ENCODE measurements at regions not wholly inside any gene's neighbourhood (a gene's known extent, or its start where the extent isn't known, plus 50 kb on each side); places are given as distances from the start of the nearest gene placed in this dataset.

GRCh38 chr1:220353229-220354012 is 81.2 kb upstream of the RAB3GAP2 start:
- Histone ChIP-seq H3K27me3 (ENCODE audit: control insufficient read depth, insufficient read depth, low read length) (no peaks in the 10 kb centered on the region), H3K4me3 (ENCODE audit: low read depth, low read length) (no peak overlapping the region), H3K36me3 (ENCODE audit: control insufficient read depth, insufficient read depth, low read length) (no peaks in the 10 kb centered on the region)
- TF ChIP-seq CTCF (IDR thresholded peaks at IDR 0.05; ENCODE audit: insufficient read depth, low read length, poor library complexity, severe bottlenecking) = no peak
- DNase-seq (ENCODE audit: low read depth) = no peak

GRCh38 chr1:220348211-220348610 is 76.0 kb upstream of the RAB3GAP2 start:
- TF ChIP-seq CTCF (IDR thresholded peaks at IDR 0.05; ENCODE audit: insufficient read depth, low read length, poor library complexity, severe bottlenecking) = no peak
- H3K4me3 ChIP-seq (ENCODE audit: low read depth, low read length) = no peak overlapping the region

GRCh38 chr1:220347654-220348175 is 75.5 kb upstream of the RAB3GAP2 start:
- no peak for DNase-seq (ENCODE audit: low read depth)
- Histone ChIP-seq H3K4me3 (ENCODE audit: low read depth, low read length) (no peak overlapping the region), H3K27me3 (ENCODE audit: control insufficient read depth, insufficient read depth, low read length) (peaks cover 2% of the 10 kb centered on the region), H3K36me3 (ENCODE audit: control insufficient read depth, insufficient read depth, low read length) (no peaks in the 10 kb centered on the region)
- TF ChIP-seq CTCF (IDR thresholded peaks at IDR 0.05; ENCODE audit: insufficient read depth, low read length, poor library complexity, severe bottlenecking) = no peak

More at GRCh38 chr1:220348211-220348610, 76.0 kb upstream of the RAB3GAP2 start:
- Histone ChIP-seq H3K27me3 (ENCODE audit: control insufficient read depth, insufficient read depth, low read length) (peaks cover 2% of the 10 kb centered on the region), H3K36me3 (ENCODE audit: control insufficient read depth, insufficient read depth, low read length) (no peaks in the 10 kb centered on the region)
- no peak for DNase-seq (ENCODE audit: low read depth)

- no peak for TF ChIP-seq CTCF (IDR thresholded peaks at IDR 0.05; ENCODE audit: insufficient read depth, low read length, poor library complexity, severe bottlenecking)
- Histone ChIP-seq H3K4me3 (ENCODE audit: low read depth, low read length) (no peak overlapping the region), H3K36me3 (ENCODE audit: control insufficient read depth, insufficient read depth, low read length) (no peaks in the 10 kb centered on the region), H3K27me3 (ENCODE audit: control insufficient read depth, insufficient read depth, low read length) (peaks cover 2% of the 10 kb centered on the region)
- no peak for DNase-seq (ENCODE audit: low read depth)
These were observed 72.5 kb upstream of the RAB3GAP2 start for GRCh38 chr1:220344745-220345144.

GRCh38 chr1:220342853-220343252 is 70.6 kb upstream of the RAB3GAP2 start:
- Histone ChIP-seq H3K4me3 (ENCODE audit: low read depth, low read length) (no peak overlapping the region), H3K27me3 (ENCODE audit: control insufficient read depth, insufficient read depth, low read length) (peaks cover 2% of the 10 kb centered on the region), H3K36me3 (ENCODE audit: control insufficient read depth, insufficient read depth, low read length) (no peaks in the 10 kb centered on the region)
- TF ChIP-seq CTCF (IDR thresholded peaks at IDR 0.05; ENCODE audit: insufficient read depth, low read length, poor library complexity, severe bottlenecking) = no peak
- DNase-seq (ENCODE audit: low read depth) = no peak

Data from kidney epithelial cell (primary cell).